HCT116 (cell line): ENCODE measurements at regions not wholly inside any gene's neighbourhood (a gene's known extent, or its start where the extent isn't known, plus 50 kb on each side); places are given as distances from the start of the nearest gene placed in this dataset.

Experiments
- CEBPB ChIP-seq: IDR thresholded peaks from 2 replicates; pipeline ENCODE4 v1.6.1; 2012; ENCODE audit warnings: low read depth
- CTCF ChIP-seq, 3 experiments: fragments of 200-600 bp in 1 of 3; sonication (generic) in 1 of 3; IDR thresholded peaks in 2 of 3; conservative IDR thresholded peaks in 1 of 3; 2 replicates each; pipeline ENCODE4 v1.5.1; 2012 to 2017; ENCODE audit warnings: low read depth in 2 of 3, low read length in 2 of 3, antibody characterized with exemption in 1 of 3, borderline replicate concordance in 1 of 3, control low read depth in 1 of 3, mild to moderate bottlenecking in 1 of 3, mixed read lengths in 1 of 3, mixed run types in 1 of 3, moderate library complexity in 1 of 3; ENCODE audit not compliant: insufficient read depth in 1 of 3
- EGR1 ChIP-seq: IDR thresholded peaks from 2 replicates; pipeline ENCODE4 v1.6.1; 2012; ENCODE audit warnings: low read depth
- EZH2 ChIP-seq: fragments of 200-600 bp; sonication (generic); IDR thresholded peaks from 2 replicates; pipeline ENCODE4 v1.6.1; 2017; ENCODE audit warnings: antibody characterized with exemption, mixed run types
- POLR2A ChIP-seq: IDR thresholded peaks from 2 replicates; pipeline ENCODE4 v1.7.0; 2011; ENCODE audit warnings: borderline replicate concordance; ENCODE audit not compliant: insufficient read depth, insufficient read length; ENCODE audit errors: extremely low read depth
- RAD21 ChIP-seq: IDR thresholded peaks from 2 replicates; pipeline ENCODE4 v1.6.1; 2012; ENCODE audit warnings: low read depth, mild to moderate bottlenecking
- ZFX ChIP-seq: fragments of 450-650 bp; IDR thresholded peaks from 2 replicates; pipeline ENCODE4 v1.6.1; 2017
- ZNF274 ChIP-seq: fragments of 200-500 bp; sonication (Bioruptor generic); IDR thresholded peaks from 2 replicates; pipeline ENCODE4 v1.6.1; 2014; ENCODE audit warnings: mild to moderate bottlenecking, low read depth, low read length, inconsistent platforms

DNA sequence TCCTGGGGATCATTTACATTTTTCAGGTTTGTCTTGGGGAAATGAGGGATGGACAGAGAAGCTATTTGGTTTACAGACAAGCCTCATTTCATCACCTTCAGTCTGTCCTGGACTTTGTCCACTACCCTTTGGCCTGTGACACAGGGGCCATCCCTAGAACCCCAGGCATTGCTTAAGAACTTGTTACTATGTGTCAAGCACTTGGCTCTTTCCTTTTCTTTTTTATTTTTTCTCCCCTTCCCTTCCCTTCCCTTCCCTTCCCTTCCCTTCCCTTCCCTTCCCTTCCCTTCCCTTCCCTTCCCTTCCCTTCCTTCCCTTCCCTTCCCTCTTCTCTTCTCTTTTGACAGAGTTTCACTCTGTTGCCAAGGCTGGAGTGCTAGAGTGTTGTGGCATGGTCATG lies 253.1 kb downstream of the OLFM4 start:
- TF ChIP-seq POLR2A (no peak), CTCF (IDR thresholded peaks at IDR 0.05 in 2 of 3, conservative IDR thresholded peaks at IDR 0.05 in 1 of 3; ENCODE audit: borderline replicate concordance in 1 of 3, insufficient read depth in 1 of 3, low read depth in 2 of 3, low read length in 2 of 3) (no peak), RAD21 (no peak), ZNF274 (no peak), EZH2 (no peak), ZFX (no peak), CEBPB (no peak), EGR1 (no peak)
